KOPT-K1 (cell line): ENCODE measurements at regions not wholly inside any gene's neighbourhood (a gene's known extent, or its start where the extent isn't known, plus 50 kb on each side); places are given as distances from the start of the nearest gene placed in this dataset.

Source experiments
- H3K27ac ChIP-seq: fragments of 200-600 bp; sonication (generic); 2 replicates; pipeline ENCODE4 v1.5.1; 2016; ENCODE audit warnings: antibody characterized with exemption, mild to moderate bottlenecking, low read depth, low read length; ENCODE audit not compliant: poor library complexity, severe bottlenecking
- H3K36me3 ChIP-seq: fragments of 200-600 bp; sonication (generic); 2 replicates; pipeline ENCODE4 v1.5.1; 2017; ENCODE audit warnings: antibody characterized with exemption, mild to moderate bottlenecking, low read length, moderate library complexity; ENCODE audit not compliant: insufficient read depth
- H3K9me3 ChIP-seq: fragments of 200-600 bp; sonication (generic); 2 replicates; pipeline ENCODE4 v1.5.1; 2017; ENCODE audit warnings: antibody characterized with exemption, low read length, mild to moderate bottlenecking; ENCODE audit not compliant: insufficient read depth, poor library complexity, severe bottlenecking

GRCh38 chr5:40385544-40385943 is 294.2 kb upstream of the PTGER4 start:
- Histone ChIP-seq H3K27ac (peak overlapping the region; percentile 62), H3K36me3 (no peaks in the 10 kb centered on the region), H3K9me3 (no peaks in the 10 kb centered on the region)

- Histone ChIP-seq H3K27ac (peak overlapping the region; percentile 62), H3K36me3 (no peaks in the 10 kb centered on the region), H3K9me3 (peaks cover 3% of the 10 kb centered on the region)
Observed at GRCh38 chr5:40384782-40385390, 294.8 kb upstream of the PTGER4 start.

- Histone ChIP-seq H3K27ac (peak overlapping the region; percentile 62), H3K36me3 (no peaks in the 10 kb centered on the region), H3K9me3 (peaks cover 8% of the 10 kb centered on the region)
Observed at GRCh38 chr5:40383749-40384651, 295.7 kb upstream of the PTGER4 start.

- H3K27ac ChIP-seq, result no peak overlapping the region
Observed at GRCh38 chr5:40381676-40382363, 297.9 kb upstream of the PTGER4 start.

GRCh38 chr5:40381016-40381415 is 298.7 kb upstream of the PTGER4 start:
- no peak overlapping the region for H3K27ac ChIP-seq
- no peaks in the 10 kb centered on the region for H3K36me3 ChIP-seq
- peaks cover 9% of the 10 kb centered on the region for H3K9me3 ChIP-seq

More at GRCh38 chr5:40381676-40382363, 297.9 kb upstream of the PTGER4 start:
- Histone ChIP-seq H3K36me3 (no peaks in the 10 kb centered on the region), H3K9me3 (peaks cover 8% of the 10 kb centered on the region)

- Histone ChIP-seq H3K36me3 (no peaks in the 10 kb centered on the region), H3K9me3 (peaks cover 14% of the 10 kb centered on the region), H3K27ac (peak overlapping the region; percentile 51)
Observed at GRCh38 chr5:40378396-40379177, 301.1 kb upstream of the PTGER4 start.

GRCh38 chr5:40376566-40376965 is 303.1 kb upstream of the PTGER4 start:
- Histone ChIP-seq H3K36me3 (no peaks in the 10 kb centered on the region), H3K9me3 (peaks cover 14% of the 10 kb centered on the region), H3K27ac (no peak overlapping the region)

- H3K36me3 ChIP-seq, result no peaks in the 10 kb centered on the region
- peaks cover 24% of the 10 kb centered on the region for H3K9me3 ChIP-seq
- H3K27ac ChIP-seq, result no peak overlapping the region
Observed at GRCh38 chr5:40374853-40375252, 304.9 kb upstream of the PTGER4 start.

GRCh38 chr5:40368200-40368599 is 311.5 kb upstream of the PTGER4 start:
- Histone ChIP-seq H3K9me3 (peaks cover 24% of the 10 kb centered on the region), H3K27ac (no peak overlapping the region), H3K36me3 (no peaks in the 10 kb centered on the region)

- Histone ChIP-seq H3K27ac (no peak overlapping the region), H3K36me3 (no peaks in the 10 kb centered on the region), H3K9me3 (peaks cover 24% of the 10 kb centered on the region)
Observed at GRCh38 chr5:40367255-40367654, 312.5 kb upstream of the PTGER4 start.

- H3K9me3 ChIP-seq, result peaks cover 16% of the 10 kb centered on the region
- H3K27ac ChIP-seq, result no peak overlapping the region
- no peaks in the 10 kb centered on the region for H3K36me3 ChIP-seq
Observed at GRCh38 chr5:40365342-40366330, 314.1 kb upstream of the PTGER4 start.

GRCh38 chr5:40364441-40364840 is 315.3 kb upstream of the PTGER4 start:
- peaks cover 10% of the 10 kb centered on the region for H3K9me3 ChIP-seq
- no peaks in the 10 kb centered on the region for H3K36me3 ChIP-seq
- H3K27ac ChIP-seq, result no peak overlapping the region

- Histone ChIP-seq H3K9me3 (peaks cover 10% of the 10 kb centered on the region), H3K27ac (no peak overlapping the region), H3K36me3 (no peaks in the 10 kb centered on the region)
Observed at GRCh38 chr5:40361378-40361777, 318.3 kb upstream of the PTGER4 start.

GRCh38 chr5:40360685-40361084 is 319.0 kb upstream of the PTGER4 start:
- Histone ChIP-seq H3K36me3 (no peaks in the 10 kb centered on the region), H3K27ac (no peak overlapping the region), H3K9me3 (peaks cover 10% of the 10 kb centered on the region)
